Right atrium auricular region (tissue), 2 donors: ENCODE measurements at regions not wholly inside any gene's neighbourhood (a gene's known extent, or its start where the extent isn't known, plus 50 kb on each side); places are given as distances from the start of the nearest gene placed in this dataset.

Experiments
- DNase-seq: peaks from one replicate; pipeline ENCODE4 v3.0.0-alpha.2; 2019; ENCODE audit warnings: low spot score
- H3K27ac ChIP-seq, 2 donors: fragments of 200-600 bp; sonication (generic); 1 replicate in 1 of 2; 2 replicates in 1 of 2; pipeline ENCODE4 v1.5.1; 2016 to 2019
- H3K27me3 ChIP-seq, 2 donors: fragments of 200-600 bp; sonication (generic); one replicate each; pipeline versions ENCODE4 v1.5.1 to v1.6.0; 2017 to 2019
- H3K36me3 ChIP-seq: fragments of 200-600 bp; sonication (generic); one replicate; pipeline ENCODE4 v1.5.1; 2016
- H3K4me1 ChIP-seq, 2 donors: fragments of 200-600 bp; sonication (generic); one replicate each; pipeline versions ENCODE4 v1.5.1 to v1.6.0; 2017 to 2019
- H3K4me3 ChIP-seq, 2 donors: fragments of 200-600 bp; sonication (generic); 1 replicate in 1 of 2; 2 replicates in 1 of 2; pipeline ENCODE4 v1.5.1; 2017 to 2019; ENCODE audit warnings: mild to moderate bottlenecking in 1 of 2, moderate library complexity in 1 of 2
- H3K9me3 ChIP-seq, 2 donors: fragments of 200-600 bp; sonication (generic); one replicate each; pipeline ENCODE4 v1.5.1; 2019
- TF ChIP-seq, protein P1 (sequence below), 2 donors: fragments of 200-600 bp; sonication (generic); IDR thresholded peaks; one replicate each; pipeline ENCODE4 v1.5.1; 2019; ENCODE audit warnings: antibody characterized with exemption in 2 of 2

DNA sequence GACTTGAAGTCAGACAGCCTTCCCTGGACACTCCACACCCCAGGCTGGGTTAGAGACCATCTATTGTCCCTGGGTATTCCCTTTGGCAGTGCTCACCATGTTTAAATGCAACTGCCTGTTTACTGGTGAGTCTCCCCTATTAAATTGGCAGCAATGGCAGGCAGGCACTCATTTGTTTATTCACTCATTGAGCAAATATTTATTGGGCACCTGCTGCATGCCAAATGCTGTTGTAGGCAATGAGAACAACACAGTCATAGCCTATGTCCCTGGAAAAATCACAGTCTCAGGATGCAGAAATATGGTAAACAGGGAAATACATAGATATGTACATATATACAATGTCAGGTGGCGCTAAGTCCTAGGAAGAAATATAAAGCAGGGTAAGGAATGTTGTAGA is 212.8 kb downstream of the SUDS3 start:
- TF ChIP-seq, protein P1, sequence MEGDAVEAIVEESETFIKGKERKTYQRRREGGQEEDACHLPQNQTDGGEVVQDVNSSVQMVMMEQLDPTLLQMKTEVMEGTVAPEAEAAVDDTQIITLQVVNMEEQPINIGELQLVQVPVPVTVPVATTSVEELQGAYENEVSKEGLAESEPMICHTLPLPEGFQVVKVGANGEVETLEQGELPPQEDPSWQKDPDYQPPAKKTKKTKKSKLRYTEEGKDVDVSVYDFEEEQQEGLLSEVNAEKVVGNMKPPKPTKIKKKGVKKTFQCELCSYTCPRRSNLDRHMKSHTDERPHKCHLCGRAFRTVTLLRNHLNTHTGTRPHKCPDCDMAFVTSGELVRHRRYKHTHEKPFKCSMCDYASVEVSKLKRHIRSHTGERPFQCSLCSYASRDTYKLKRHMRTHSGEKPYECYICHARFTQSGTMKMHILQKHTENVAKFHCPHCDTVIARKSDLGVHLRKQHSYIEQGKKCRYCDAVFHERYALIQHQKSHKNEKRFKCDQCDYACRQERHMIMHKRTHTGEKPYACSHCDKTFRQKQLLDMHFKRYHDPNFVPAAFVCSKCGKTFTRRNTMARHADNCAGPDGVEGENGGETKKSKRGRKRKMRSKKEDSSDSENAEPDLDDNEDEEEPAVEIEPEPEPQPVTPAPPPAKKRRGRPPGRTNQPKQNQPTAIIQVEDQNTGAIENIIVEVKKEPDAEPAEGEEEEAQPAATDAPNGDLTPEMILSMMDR (IDR thresholded peaks at IDR 0.05): no peak
- Histone ChIP-seq H3K36me3 (no peaks in the 10 kb centered on the region), H3K27ac (no peak overlapping the region), H3K27me3 (no peaks in the 10 kb centered on the region), H3K4me3 (no peak overlapping the region), H3K9me3 (peaks cover 0 to 9% of the 10 kb centered on the region in 2 donors), H3K4me1 (no peaks in the 10 kb centered on the region)
- no peak for DNase-seq

GRCh38 chr12:118590406-118591150 is 214.2 kb downstream of the SUDS3 start:
- no peaks in the 10 kb centered on the region for H3K27me3 ChIP-seq
- no peak overlapping the region for H3K4me3 ChIP-seq
- no peaks in the 10 kb centered on the region for H3K36me3 ChIP-seq
- H3K4me1 ChIP-seq: no peaks in the 10 kb centered on the region
- DNase-seq: no peak
- H3K9me3 ChIP-seq: peaks cover 0 to 9% of the 10 kb centered on the region in 2 donors
- H3K27ac ChIP-seq: no peak overlapping the region
- TF ChIP-seq, protein P1 (IDR thresholded peaks at IDR 0.05): no peak

DNA sequence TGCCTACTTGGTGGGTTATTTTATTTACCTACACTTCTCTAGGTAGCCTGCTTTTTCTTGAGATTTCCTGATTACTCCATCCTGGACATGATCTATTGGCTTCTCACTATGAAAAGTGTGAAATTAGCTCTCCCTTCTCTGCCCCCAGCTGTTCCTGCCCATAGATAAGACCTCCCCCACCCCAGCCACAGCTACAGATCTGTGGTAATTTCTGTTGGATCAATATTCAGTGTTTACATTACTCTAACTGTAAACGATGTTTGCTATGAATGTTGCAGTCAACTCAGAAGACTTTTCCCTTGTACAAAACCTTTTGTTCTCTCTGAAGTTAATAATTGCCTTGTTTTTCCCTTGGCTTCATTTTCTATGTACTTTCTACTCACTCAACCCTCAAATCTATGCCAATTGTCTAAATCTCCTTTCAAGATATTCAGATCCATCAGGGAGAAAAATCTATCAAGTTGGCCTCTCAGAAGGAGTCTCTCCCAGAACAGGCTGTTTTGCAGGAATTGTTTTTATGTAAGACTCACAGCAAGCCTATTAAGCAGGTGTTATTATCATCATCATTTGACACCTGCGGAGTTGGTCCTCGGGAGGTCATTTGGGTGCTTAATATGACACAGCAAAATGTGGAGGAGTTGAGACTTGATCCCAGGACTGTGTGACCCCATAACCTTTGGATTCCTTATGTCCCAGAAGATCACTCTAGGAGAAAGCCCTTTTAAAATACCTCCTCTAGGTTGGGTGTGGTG is 227.4 kb downstream of the SUDS3 start:
- TF ChIP-seq, protein P1 (IDR thresholded peaks at IDR 0.05): no peak

GRCh38 chr12:118606690-118607089 is 230.3 kb downstream of the SUDS3 start:
- no peak overlapping the region for H3K27ac ChIP-seq
- TF ChIP-seq, protein P1 (IDR thresholded peaks at IDR 0.05): no peak
- no peak overlapping the region for H3K4me3 ChIP-seq
- H3K4me1 ChIP-seq: no peaks in the 10 kb centered on the region
- H3K27me3 ChIP-seq: no peaks in the 10 kb centered on the region
- no peaks in the 10 kb centered on the region for H3K9me3 ChIP-seq
- no peaks in the 10 kb centered on the region for H3K36me3 ChIP-seq
- no peak for DNase-seq

More for the DNA sequence above, 227.4 kb downstream of the SUDS3 start:
- Histone ChIP-seq H3K9me3 (no peaks in the 10 kb centered on the region), H3K4me1 (no peaks in the 10 kb centered on the region), H3K4me3 (no peak overlapping the region), H3K27me3 (no peaks in the 10 kb centered on the region), H3K27ac (no peak overlapping the region), H3K36me3 (no peaks in the 10 kb centered on the region)
- no peak for DNase-seq

GRCh38 chr12:118607831-118608230 is 231.5 kb downstream of the SUDS3 start:
- TF ChIP-seq, protein P1 (IDR thresholded peaks at IDR 0.05): no peak
- no peaks in the 10 kb centered on the region for H3K27me3 ChIP-seq

More at GRCh38 chr12:118607831-118608230, 231.5 kb downstream of the SUDS3 start:
- Histone ChIP-seq H3K27ac (no peak overlapping the region), H3K36me3 (no peaks in the 10 kb centered on the region), H3K4me3 (no peak overlapping the region), H3K9me3 (no peaks in the 10 kb centered on the region), H3K4me1 (no peaks in the 10 kb centered on the region)
- DNase-seq: no peak
